ENCODE measurements at regions not wholly inside any gene's neighbourhood (a gene's known extent, or its start where the extent isn't known, plus 50 kb on each side); places are given as distances from the start of the nearest gene placed in this dataset.
"Not testable (repeated sequence)": the region's sequence is repeated elsewhere in the genome, so short reads cannot be mapped to it uniquely, and the experiment has no call there.

DNA sequence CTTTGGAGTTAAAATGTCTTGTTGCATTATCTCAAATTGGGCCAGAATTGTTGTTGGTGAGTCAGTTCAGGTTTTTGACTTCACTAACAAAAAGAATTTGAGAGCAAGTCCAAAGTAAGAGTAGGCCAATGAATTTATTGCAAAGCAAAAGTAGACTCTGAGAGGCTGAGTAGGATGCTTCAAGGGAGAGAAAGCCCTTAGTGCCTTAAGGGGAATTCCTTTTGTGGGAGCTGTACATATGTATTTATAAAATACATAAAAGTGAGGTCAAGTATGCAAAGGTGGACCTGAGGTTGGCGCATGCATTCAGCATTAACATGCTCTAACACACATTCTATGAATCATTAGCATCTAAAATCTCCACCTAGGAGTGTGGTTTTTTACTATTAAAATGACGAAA lies 565.4 kb downstream of the GRXCR1 start:
- peak; percentile 11 for DNase-seq

DNA sequence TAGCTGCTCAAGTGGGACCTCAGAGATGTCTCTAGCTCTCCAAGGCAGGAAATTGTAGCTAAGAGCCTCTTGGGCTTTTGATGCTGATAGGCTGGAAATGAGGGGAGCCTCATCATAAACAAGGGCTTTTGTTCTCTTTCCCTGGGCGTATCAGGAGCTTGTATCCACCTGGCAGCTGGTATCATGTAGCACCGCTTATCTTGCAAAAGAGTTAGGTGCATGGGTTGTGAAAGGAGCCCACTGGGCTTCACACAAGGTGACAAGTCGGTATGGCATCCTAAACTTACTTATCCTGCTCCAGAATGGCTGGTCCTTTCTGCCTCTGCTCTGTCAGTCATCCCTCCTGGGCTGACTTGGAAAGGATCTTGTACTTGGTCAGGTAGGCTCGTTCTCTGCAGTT lies 565.8 kb downstream of the GRXCR1 start:
- no peak for DNase-seq

GRCh38 chr4:43471950-43472349 lies 579.4 kb downstream of the GRXCR1 start:
- peak; percentile 3 for DNase-seq

DNA sequence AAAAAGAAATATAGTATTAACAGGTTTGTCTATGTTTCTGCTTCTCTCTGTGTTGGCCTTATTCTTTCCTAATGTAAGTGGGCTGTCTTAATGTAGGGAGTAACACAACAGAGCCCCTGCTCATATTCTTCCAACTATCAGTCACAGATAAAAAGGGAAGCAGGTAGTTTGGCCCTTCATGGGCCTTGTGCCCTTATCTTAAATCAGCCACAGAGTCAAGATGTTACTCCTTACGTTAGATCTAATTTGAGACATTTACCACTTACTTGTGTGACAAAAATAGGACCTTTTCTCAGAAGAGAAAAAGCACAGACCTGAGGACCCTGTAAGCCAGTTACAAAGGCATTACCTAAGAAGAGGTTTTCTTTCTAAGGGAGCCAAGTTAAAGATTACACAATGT lies 589.0 kb downstream of the GRXCR1 start:
- DNase-seq: no peak

DNA sequence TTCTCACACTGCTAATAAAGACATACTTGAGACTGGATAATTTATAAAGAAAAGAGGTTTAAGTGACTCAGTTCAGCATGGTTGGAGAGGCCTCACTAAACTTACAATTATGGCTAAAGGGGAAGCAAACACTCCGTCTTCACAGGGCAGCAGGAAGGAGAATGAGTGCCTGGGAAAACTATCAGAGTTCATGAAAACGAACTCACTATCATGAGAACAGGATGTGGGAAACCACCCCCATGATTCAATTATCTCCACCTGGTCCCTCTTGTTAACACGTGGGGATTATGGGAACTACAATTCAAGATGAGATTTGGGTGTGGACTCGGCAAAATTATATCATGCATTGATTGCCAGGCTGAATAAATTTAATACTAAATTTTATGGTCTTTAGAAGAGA lies 592.7 kb downstream of the GRXCR1 start:
- DNase-seq: no peak

GRCh38 chr4:43496188-43496587 lies 603.7 kb downstream of the GRXCR1 start:
- no peak for DNase-seq

DNA sequence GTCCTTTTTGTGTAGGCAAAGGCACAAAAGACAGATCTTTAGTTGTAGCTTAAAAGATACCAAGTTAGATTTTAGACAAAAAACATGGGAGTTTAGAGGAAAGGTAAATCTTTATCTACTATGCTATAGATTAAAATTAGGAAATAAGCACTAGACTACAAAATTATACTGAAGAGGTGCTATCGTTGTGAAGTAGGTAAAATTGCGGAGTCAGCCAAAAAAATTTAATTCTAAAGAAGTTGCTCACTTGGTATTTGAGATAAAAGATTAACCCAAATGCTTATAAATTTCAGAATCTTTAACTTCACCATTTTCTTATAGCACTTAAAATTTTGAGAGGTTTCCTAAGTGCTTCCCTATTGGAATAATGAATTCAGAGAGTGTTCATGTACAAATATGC lies 604.1 kb downstream of the GRXCR1 start:
- DNase-seq: no peak

DNA sequence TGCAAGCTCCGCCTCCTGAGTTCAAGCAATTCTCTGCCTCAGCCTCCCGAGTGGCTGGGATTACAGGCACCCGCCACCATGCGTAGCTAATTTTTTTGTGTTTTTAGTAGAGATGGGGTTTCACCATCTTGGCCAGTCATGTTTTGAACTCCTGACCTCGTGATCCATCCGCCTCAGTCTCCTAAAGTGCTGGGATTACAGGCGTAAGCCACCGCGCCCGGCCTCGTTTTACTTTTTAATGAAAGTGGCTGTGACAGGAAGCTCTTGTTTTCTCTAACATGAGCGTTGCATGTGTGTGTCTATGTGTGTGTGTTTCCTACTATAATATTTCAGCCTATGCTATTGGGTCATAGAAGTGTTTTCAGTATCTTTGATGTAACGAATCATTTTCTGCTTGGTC lies 613.3 kb downstream of the GRXCR1 start:
- not testable (repeated sequence) for DNase-seq

- DNase-seq: no peak
Observed at GRCh38 chr4:43512253-43512652, 619.7 kb downstream of the GRXCR1 start.

- no peak for DNase-seq
Observed at GRCh38 chr4:43525646-43526045, 633.1 kb downstream of the GRXCR1 start.

- DNase-seq: no peak
Observed at GRCh38 chr4:43547561-43547960, 655.0 kb downstream of the GRXCR1 start.

DNA sequence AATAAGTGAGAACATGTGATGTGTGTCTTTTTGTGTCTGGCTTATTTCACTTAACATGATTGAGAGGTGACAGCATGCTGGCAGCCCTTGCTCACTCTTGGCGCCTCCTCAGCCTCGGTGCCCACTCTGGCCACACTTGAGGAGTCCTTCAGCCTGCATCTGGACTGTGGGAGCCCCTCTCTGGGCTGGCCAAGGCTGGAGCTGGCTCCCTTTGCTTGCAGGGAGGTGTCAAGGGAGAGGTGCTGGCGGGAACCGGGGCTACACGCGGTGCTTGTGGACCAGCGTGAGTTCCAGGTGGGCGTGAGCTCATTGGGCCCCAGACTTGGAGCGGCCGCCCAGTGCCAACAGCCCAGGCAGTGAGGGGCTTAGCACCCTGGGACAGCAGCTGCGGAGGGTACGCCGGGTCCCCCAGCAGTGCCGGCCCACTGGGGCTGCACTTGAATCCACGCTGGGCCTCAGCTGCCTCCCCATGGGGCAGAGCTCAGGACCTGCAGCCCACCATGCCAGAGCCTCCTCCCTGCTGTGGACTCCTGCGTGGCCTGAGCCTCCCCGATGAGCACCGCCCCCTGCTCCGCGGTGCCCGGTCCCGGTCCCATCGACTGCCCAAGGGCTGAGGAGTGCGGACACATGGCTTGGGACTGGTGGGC lies 658.6 kb downstream of the GRXCR1 start:
- no peak for DNase-seq

DNA sequence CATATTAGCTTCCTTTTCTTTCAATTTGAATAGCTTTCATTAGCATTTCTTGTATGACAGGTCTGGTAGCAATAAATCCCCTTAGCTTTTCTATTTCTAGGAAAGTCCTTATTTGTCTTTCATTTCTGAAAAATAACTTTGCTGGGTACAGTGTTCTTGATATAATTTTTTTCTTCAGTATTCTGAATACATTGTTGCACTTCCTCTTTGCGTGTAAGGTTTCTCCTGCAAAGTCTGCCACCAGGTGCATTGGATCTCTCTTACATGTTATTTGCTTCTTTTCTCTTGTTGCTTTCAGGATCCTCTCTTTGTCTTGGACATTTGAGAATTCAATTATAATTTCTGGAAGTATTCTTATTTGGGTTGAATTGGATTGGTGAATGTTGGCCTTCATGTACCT lies 663.7 kb downstream of the GRXCR1 start:
- no peak for DNase-seq

GRCh38 chr4:43560047-43560446 lies 667.5 kb downstream of the GRXCR1 start:
- no peak for DNase-seq

DNA sequence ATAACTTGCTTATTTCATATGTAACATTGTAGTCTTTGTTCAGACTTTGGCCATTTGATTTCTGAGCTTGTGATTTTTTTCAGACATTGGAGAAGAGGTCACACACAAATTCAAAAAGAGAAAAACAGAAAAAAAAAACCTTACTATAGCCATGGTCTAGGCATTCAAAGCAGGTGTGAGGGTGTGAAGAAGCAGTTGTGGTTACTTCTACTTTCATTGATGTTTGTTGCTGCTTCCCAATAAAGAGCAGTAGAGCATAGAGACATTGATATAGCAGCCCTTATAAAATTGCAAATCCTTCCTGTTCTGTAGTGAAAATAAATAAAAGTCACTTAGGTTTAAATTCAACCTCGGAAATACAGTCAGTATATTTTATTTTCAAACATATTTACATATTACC lies 671.6 kb downstream of the GRXCR1 start:
- no peak for DNase-seq

- DNase-seq: no peak
Observed at GRCh38 chr4:43564591-43564990, 672.1 kb downstream of the GRXCR1 start.

- no peak for DNase-seq
Observed at GRCh38 chr4:43567644-43568043, 675.1 kb downstream of the GRXCR1 start.

DNA sequence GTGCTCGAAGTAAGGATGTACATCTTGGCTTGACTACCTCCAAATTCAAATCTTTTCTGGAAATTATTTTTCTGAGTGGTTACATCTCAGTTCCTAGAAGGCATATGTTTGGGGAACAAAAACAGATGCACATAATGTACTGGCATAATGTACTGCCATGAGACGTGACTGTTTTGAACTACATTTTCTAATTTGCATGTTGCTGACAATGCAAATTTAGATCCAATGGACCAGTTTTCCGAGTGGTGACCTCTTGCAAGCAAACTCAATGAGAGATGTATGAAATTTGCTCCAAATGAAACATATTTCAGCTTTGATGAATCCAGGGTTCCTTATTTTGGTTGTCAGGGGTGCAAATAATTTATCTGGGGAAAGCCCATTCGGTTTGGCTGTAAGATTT lies 694.3 kb downstream of the GRXCR1 start:
- DNase-seq: no peak

DNA sequence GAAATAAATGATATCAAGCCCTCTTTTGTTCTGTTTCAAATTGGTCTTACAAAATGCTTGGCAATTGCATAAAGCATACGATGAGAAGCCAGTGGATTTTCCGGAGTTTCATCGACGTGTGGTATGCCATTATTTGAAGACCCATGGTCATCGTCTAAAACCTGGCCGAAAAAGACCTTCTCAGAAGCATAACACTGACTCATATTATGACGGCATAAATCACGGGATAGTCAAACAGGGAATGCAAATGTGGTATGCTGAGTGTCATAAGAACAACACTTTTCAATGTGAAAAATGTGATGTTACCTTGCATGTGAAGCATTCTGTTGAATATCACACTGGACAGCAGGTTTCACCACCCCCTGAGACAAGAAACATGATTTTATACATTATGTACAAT lies 695.2 kb downstream of the GRXCR1 start:
- no peak for DNase-seq

- no peak for DNase-seq
Observed at GRCh38 chr4:43607400-43607799, 714.9 kb downstream of the GRXCR1 start.

DNA sequence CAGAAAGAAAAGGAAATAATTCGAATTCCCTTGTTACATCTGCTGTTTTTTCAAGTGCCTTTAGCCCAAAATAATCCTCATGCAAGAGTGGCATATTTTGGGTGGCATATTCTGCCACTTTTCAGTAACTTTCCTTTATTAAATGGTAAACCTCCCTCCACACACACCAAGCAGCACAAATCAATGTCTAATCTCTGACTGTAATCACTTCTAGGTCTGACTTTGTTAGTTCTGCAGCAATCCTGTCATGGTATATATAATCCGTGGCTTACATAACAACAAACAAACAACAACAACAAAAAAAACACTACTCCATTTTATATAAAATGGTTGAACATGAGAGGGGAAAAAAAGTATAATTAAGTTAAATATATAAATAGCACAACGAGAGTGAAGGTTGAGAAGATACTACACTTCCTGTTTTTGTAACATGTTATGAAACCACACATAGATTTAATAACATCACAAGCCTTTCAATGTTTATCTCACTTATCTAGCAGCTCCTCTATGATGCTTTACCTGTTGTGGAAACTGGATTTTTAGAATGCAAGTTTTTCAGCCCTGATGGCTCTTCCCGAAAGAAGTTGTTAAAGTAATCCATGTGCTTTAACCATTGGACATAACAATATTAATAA lies 715.4 kb downstream of the GRXCR1 start:
- DNase-seq: no peak

DNA sequence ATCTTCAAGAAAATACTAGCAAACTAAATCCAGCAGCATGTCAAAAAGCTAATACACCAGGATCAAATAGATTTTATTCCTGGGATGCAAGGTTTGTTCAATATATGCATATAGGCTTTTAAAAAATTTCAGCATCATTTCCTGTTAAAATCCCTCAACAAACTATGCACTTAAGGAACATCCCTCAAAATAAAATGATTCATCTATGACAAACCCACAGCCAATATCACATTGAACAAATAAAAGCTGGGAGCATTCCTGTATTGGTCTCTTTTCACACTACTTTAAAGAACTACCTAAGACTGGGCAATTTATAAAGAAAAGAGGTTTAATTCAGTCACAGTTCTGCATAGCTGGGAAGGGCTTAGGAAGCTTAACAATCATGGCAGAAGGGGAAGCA lies 726.7 kb downstream of the GRXCR1 start:
- DNase-seq: no peak

DNA sequence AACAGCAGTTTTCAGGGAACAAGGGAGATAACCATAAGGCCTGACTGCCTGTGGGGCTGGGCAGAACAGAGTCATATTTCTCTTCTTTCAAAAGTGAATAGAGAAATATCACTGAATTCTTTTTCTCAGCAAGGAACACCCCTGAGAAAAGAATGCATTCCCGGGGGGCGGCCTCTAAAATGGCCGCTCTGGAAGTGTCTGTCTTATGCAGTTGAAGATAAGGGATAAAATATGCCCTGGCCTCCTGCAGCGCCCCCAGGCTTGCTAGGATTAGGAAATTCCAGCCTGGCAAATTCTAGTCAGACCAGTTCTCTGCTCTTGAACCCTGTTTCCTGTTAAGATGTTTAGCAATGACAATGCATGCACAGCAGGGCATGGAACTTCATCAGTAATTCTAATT lies 745.4 kb downstream of the GRXCR1 start:
- not testable (repeated sequence) for DNase-seq

- no peak for DNase-seq
Observed at GRCh38 chr4:43651991-43652390, 759.5 kb downstream of the GRXCR1 start.

GRCh38 chr4:43659547-43659946 lies 767.0 kb downstream of the GRXCR1 start:
- not testable (repeated sequence) for DNase-seq
